ENCODE measurements at regions not wholly inside any gene's neighbourhood (a gene's known extent, or its start where the extent isn't known, plus 50 kb on each side); places are given as distances from the start of the nearest gene placed in this dataset.

- Histone ChIP-seq H3K23me2 (ENCODE audit: low read depth, low read length) (no peaks in the 10 kb centered on the region), H3K9ac (replicated peaks in 1 of 4; ENCODE audit: extremely low read depth in 1 of 4, low read depth in 3 of 4, low read length in 3 of 4) (no peak overlapping the region), H3K4ac (replicated peaks; ENCODE audit: insufficient read length, low read depth, low read length) (no peak overlapping the region), H4K20me1 (replicated peaks in 1 of 2; ENCODE audit: control insufficient read depth in 1 of 2, insufficient read depth in 2 of 2, low read length in 2 of 2) (no peaks in the 10 kb centered on the region), H3K23ac (ENCODE audit: insufficient read length) (no peak overlapping the region), H3K79me2 (ENCODE audit: control insufficient read depth in 1 of 2, insufficient read depth in 2 of 2, low read length in 2 of 2) (no peaks in the 10 kb centered on the region), H2AK5ac (ENCODE audit: low read depth, low read length) (no peak overlapping the region), H3K9me3 (ENCODE audit: insufficient read depth in 2 of 2, low read depth in 1 of 2, low read length in 1 of 2) (no peaks in the 10 kb centered on the region), H2BK20ac (ENCODE audit: low read length) (no peak overlapping the region), H3K56ac (replicated peaks; ENCODE audit: insufficient read length, low read depth, low read length) (no peak overlapping the region), H2BK12ac (ENCODE audit: low read depth, low read length) (no peak overlapping the region), H4K91ac (replicated peaks; ENCODE audit: insufficient read length, low read length) (no peak overlapping the region), H3K36me3 (ENCODE audit: control insufficient read depth in 2 of 4, insufficient read depth in 4 of 4, low read length in 3 of 4) (no peaks in the 10 kb centered on the region), H3K79me1 (ENCODE audit: low read depth, low read length) (no peaks in the 10 kb centered on the region), H3K27me3 (replicated peaks in 1 of 4; ENCODE audit: control insufficient read depth in 3 of 4, extremely low read depth in 1 of 4, insufficient read depth in 3 of 4, low read length in 3 of 4) (no peaks in the 10 kb centered on the region), H2AFZ (ENCODE audit: low read length) (no peak overlapping the region), H3K4me1 (replicated peaks in 1 of 4; ENCODE audit: control insufficient read depth in 3 of 4, insufficient read depth in 4 of 4, low read length in 3 of 4) (no peaks in the 10 kb centered on the region), H3K18ac (ENCODE audit: extremely low read depth, low read length) (no peak overlapping the region), H3K14ac (ENCODE audit: insufficient read length) (no peak overlapping the region), H4K5ac (ENCODE audit: insufficient read length, low read depth, low read length) (no peak overlapping the region), H3K4me3 (ENCODE audit: extremely low read depth in 1 of 4, insufficient read depth in 2 of 4, low read depth in 3 of 4, low read length in 4 of 4) (no peak overlapping the region), H2BK120ac (replicated peaks; ENCODE audit: low read depth, low read length) (no peak overlapping the region), H3K27ac (ENCODE audit: low read depth, low read length) (no peak overlapping the region), H2BK5ac (ENCODE audit: low read depth, low read length) (no peak overlapping the region), H4K8ac (ENCODE audit: extremely low read depth, insufficient read depth, low read length) (no peak overlapping the region), H3K4me2 (ENCODE audit: insufficient read depth in 1 of 2, low read depth in 2 of 2, low read length in 2 of 2) (no peak overlapping the region), H2BK15ac (ENCODE audit: low read length) (no peak overlapping the region)
- FAIRE-seq, result no peak
- no peak for DNase-seq (ENCODE audit: low read depth in 1 of 2, low spot score in 2 of 2)
- 95% methylated on average over 3 of the region's 3 CpGs; no CpG with 5 or more reads in 1 of the 2 experiments for WGBS, 2 experiments (ENCODE audit: extremely low coverage in 1 of 2, insufficient coverage in 1 of 2, insufficient read length in 1 of 2, insufficient replicate concordance in 2 of 2, low coverage in 1 of 2, low lambda C conversion rate in 2 of 2, missing lambda C conversion rate in 1 of 2)
- ChIA-PET POLR2A (ENCODE audit: partially characterized antibody) (interaction anchor here (0.8 kb wide), 1 partner anchor 100 kb away, joined by 3 read pairs; no protein-coding TSS in a partner anchor), CTCF (ENCODE audit: partially characterized antibody) (interaction anchor here (0.6 kb wide), 1 partner anchor 1705 kb away, joined by 3 read pairs; no protein-coding TSS in a partner anchor)
- TF ChIP-seq SIX5 (IDR thresholded peaks at IDR 0.05; ENCODE audit: low read depth, low read length), result no peak
- no peak for TF ChIP-seq CEBPB (IDR thresholded peaks at IDR 0.05; ENCODE audit: low read depth, low read length)
- no peak for TF ChIP-seq KDM1A (IDR thresholded peaks at IDR 0.05; ENCODE audit: borderline replicate concordance, low read length)
- TF ChIP-seq CHD1 (IDR thresholded peaks at IDR 0.05; ENCODE audit: low read depth, low read length), result no peak
- TF ChIP-seq SIRT6 (IDR thresholded peaks at IDR 0.05; ENCODE audit: low read length), result no peak
- no peak for TF ChIP-seq BCL11A (IDR thresholded peaks at IDR 0.05; ENCODE audit: low read depth in 2 of 2, low read length in 2 of 2)
- TF ChIP-seq NANOG (IDR thresholded peaks at IDR 0.05; ENCODE audit: insufficient read depth, low read depth, low read length, poor library complexity, severe bottlenecking), result no peak
- no peak for TF ChIP-seq FOSL1 (IDR thresholded peaks at IDR 0.05; ENCODE audit: insufficient read depth, low read depth, low read length)
- TF ChIP-seq, protein P1, sequence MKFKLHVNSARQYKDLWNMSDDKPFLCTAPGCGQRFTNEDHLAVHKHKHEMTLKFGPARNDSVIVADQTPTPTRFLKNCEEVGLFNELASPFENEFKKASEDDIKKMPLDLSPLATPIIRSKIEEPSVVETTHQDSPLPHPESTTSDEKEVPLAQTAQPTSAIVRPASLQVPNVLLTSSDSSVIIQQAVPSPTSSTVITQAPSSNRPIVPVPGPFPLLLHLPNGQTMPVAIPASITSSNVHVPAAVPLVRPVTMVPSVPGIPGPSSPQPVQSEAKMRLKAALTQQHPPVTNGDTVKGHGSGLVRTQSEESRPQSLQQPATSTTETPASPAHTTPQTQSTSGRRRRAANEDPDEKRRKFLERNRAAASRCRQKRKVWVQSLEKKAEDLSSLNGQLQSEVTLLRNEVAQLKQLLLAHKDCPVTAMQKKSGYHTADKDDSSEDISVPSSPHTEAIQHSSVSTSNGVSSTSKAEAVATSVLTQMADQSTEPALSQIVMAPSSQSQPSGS (IDR thresholded peaks at IDR 0.05; ENCODE audit: low read length), result no peak
- TF ChIP-seq ATF3 (IDR thresholded peaks at IDR 0.05; ENCODE audit: insufficient read depth, low read depth, low read length), result no peak
- no peak for TF ChIP-seq SAP30 (IDR thresholded peaks at IDR 0.05; ENCODE audit: insufficient read depth, insufficient replicate concordance, low read length)
These were observed 131.9 kb upstream of the FNDC3A start for GRCh38 chr13:48843630-48844380.
